SK-N-SH treated with all-trans-retinoic acid at 6 μM for 48 hours (cell line): ENCODE measurements at regions not wholly inside any gene's neighbourhood (a gene's known extent, or its start where the extent isn't known, plus 50 kb on each side); places are given as distances from the start of the nearest gene placed in this dataset.

Experiments
- ATAC-seq: fragments of 200-7000 bp; cut with Tn5 transposase; 3 replicates; pipeline ENCODE4 v1.9.1; 2020; ENCODE audit warnings: mild to moderate bottlenecking, moderate library complexity
- ARNTL ChIP-seq: fragments of 450-650 bp; formaldehyde crosslinking; IDR thresholded peaks from 2 replicates; pipeline ENCODE4 v1.5.0; 2020; ENCODE audit warnings: low read depth, mild to moderate bottlenecking, moderate library complexity, borderline replicate concordance
- BACH2 ChIP-seq: fragments of 250-450 bp; sonication (Bioruptor Pico); IDR thresholded peaks from 2 replicates; pipeline ENCODE4 v1.9.0; 2021; ENCODE audit warnings: mild to moderate bottlenecking, borderline replicate concordance
- ESRRG ChIP-seq: fragments of 250-450 bp; sonication (Bioruptor Pico); IDR thresholded peaks from 2 replicates; pipeline ENCODE4 v1.6.1; 2021; ENCODE audit warnings: mild to moderate bottlenecking
- GLIS3 ChIP-seq: fragments of 250-450 bp; sonication (Bioruptor Pico); IDR thresholded peaks from 2 replicates; pipeline ENCODE4 v1.5.0; 2020; ENCODE audit warnings: mild to moderate bottlenecking, moderate library complexity
- ISL1 ChIP-seq: fragments of 250-450 bp; sonication (Bioruptor Pico); IDR thresholded peaks from 2 replicates; pipeline ENCODE4 v2.1.2; 2022; ENCODE audit warnings: mild to moderate bottlenecking, moderate library complexity
- PPARA ChIP-seq: fragments of 250-450 bp; sonication (Bioruptor Pico); IDR thresholded peaks from 2 replicates; pipeline ENCODE4 v1.5.0; 2020; ENCODE audit warnings: mild to moderate bottlenecking, borderline replicate concordance
- RARB ChIP-seq: fragments of 250-450 bp; sonication (Bioruptor Pico); IDR thresholded peaks from 2 replicates; pipeline ENCODE4 v1.8.0; 2021; ENCODE audit warnings: mild to moderate bottlenecking, moderate library complexity
- SNAI2 ChIP-seq: fragments of 250-450 bp; sonication (Bioruptor Pico); IDR thresholded peaks from 2 replicates; pipeline ENCODE4 v1.5.0; 2020; ENCODE audit warnings: mild to moderate bottlenecking, moderate library complexity
- TCF4 ChIP-seq: fragments of 250-450 bp; sonication (Bioruptor Pico); IDR thresholded peaks from 2 replicates; pipeline ENCODE4 v1.8.0; 2021; ENCODE audit warnings: mild to moderate bottlenecking, moderate library complexity, borderline replicate concordance
- TOX ChIP-seq: fragments of 250-450 bp; sonication (Bioruptor Pico); IDR thresholded peaks from 2 replicates; pipeline ENCODE4 v1.8.0; 2021; ENCODE audit warnings: mild to moderate bottlenecking, moderate library complexity, borderline replicate concordance
- ZC3H10 ChIP-seq: fragments of 250-450 bp; sonication (Bioruptor Pico); IDR thresholded peaks from 2 replicates; pipeline ENCODE4 v1.5.1; 2021; ENCODE audit warnings: mild to moderate bottlenecking, moderate library complexity
- ZFP3 ChIP-seq: fragments of 250-450 bp; sonication (Bioruptor Pico); IDR thresholded peaks from 2 replicates; pipeline ENCODE4 v1.5.0; 2020; ENCODE audit warnings: mild to moderate bottlenecking, moderate library complexity
- ZNF565 ChIP-seq: fragments of 450-650 bp; formaldehyde crosslinking; conservative IDR thresholded peaks from 2 replicates; pipeline ENCODE4 v1.5.0; 2020; ENCODE audit warnings: low read depth, mild to moderate bottlenecking, moderate library complexity
- ZNF70 ChIP-seq: fragments of 450-650 bp; formaldehyde crosslinking; IDR thresholded peaks from 2 replicates; pipeline ENCODE4 v1.5.0; 2020; ENCODE audit warnings: mild to moderate bottlenecking, moderate library complexity
- ZNF8 ChIP-seq: fragments of 450-650 bp; formaldehyde crosslinking; IDR thresholded peaks from 2 replicates; pipeline ENCODE4 v1.5.0; 2020; ENCODE audit warnings: mild to moderate bottlenecking, moderate library complexity
- TF ChIP-seq, protein P1 (sequence below): fragments of 250-450 bp; sonication (Bioruptor Pico); IDR thresholded peaks from 2 replicates; pipeline ENCODE4 v1.5.1; 2021; ENCODE audit warnings: mild to moderate bottlenecking, moderate library complexity
- TF ChIP-seq, protein P2 (sequence below): fragments of 250-450 bp; sonication (Bioruptor Pico); IDR thresholded peaks from 2 replicates; pipeline ENCODE4 v1.8.0; 2021; ENCODE audit warnings: low read depth, mild to moderate bottlenecking, moderate library complexity, borderline replicate concordance
- TF ChIP-seq, protein P3 (sequence below): fragments of 250-450 bp; sonication (Bioruptor Pico); IDR thresholded peaks from 2 replicates; pipeline ENCODE4 v1.5.0; 2020; ENCODE audit warnings: mild to moderate bottlenecking, moderate library complexity
- TF ChIP-seq, protein P4 (sequence below): fragments of 250-450 bp; sonication (Bioruptor Pico); IDR thresholded peaks from 2 replicates; pipeline ENCODE4 v1.5.1; 2020; ENCODE audit warnings: low read depth, mild to moderate bottlenecking, moderate library complexity
- TF ChIP-seq, protein P5 (sequence below): fragments of 250-450 bp; sonication (Bioruptor Pico); IDR thresholded peaks from 2 replicates; pipeline ENCODE4 v1.8.0; 2020; ENCODE audit warnings: mild to moderate bottlenecking, moderate library complexity, borderline replicate concordance

DNA sequence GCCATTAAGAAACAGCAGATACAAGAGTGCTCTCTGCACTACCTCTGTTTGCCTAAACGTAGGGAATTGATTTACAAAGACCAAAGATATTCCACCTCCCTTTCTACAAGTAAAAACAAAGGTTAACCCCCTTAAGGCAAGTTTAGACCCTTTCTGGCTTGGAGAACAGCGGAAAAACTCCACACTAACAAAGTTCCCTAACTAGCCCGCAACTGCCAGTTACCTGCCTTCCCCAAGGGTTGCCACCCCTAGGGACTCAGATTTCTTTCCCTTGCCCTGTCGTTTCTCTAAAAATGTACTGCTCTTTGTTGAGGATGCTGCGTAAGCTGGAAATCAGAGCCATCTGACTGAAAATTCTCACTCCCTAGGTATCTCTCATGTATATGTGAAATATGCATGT, 627.5 kb upstream of the SOX11 start (continued):
- TF ChIP-seq, protein P1, sequence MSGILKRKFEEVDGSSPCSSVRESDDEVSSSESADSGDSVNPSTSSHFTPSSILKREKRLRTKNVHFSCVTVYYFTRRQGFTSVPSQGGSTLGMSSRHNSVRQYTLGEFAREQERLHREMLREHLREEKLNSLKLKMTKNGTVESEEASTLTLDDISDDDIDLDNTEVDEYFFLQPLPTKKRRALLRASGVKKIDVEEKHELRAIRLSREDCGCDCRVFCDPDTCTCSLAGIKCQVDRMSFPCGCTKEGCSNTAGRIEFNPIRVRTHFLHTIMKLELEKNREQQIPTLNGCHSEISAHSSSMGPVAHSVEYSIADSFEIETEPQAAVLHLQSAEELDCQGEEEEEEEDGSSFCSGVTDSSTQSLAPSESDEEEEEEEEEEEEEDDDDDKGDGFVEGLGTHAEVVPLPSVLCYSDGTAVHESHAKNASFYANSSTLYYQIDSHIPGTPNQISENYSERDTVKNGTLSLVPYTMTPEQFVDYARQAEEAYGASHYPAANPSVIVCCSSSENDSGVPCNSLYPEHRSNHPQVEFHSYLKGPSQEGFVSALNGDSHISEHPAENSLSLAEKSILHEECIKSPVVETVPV (CRISPR knock-in tag), result no peak
- TF ChIP-seq GLIS3 (CRISPR knock-in tag) (no peak), ESRRG (CRISPR knock-in tag) (no peak), RARB (no peak), ZNF565 (CRISPR knock-in tag) (no peak)
- TF ChIP-seq, protein P2, sequence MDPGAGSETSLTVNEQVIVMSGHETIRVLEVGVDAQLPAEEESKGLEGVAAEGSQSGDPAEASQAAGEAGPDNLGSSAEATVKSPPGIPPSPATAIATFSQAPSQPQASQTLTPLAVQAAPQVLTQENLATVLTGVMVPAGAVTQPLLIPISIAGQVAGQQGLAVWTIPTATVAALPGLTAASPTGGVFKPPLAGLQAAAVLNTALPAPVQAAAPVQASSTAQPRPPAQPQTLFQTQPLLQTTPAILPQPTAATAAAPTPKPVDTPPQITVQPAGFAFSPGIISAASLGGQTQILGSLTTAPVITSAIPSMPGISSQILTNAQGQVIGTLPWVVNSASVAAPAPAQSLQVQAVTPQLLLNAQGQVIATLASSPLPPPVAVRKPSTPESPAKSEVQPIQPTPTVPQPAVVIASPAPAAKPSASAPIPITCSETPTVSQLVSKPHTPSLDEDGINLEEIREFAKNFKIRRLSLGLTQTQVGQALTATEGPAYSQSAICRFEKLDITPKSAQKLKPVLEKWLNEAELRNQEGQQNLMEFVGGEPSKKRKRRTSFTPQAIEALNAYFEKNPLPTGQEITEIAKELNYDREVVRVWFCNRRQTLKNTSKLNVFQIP (CRISPR knock-in tag), result no peak

DNA sequence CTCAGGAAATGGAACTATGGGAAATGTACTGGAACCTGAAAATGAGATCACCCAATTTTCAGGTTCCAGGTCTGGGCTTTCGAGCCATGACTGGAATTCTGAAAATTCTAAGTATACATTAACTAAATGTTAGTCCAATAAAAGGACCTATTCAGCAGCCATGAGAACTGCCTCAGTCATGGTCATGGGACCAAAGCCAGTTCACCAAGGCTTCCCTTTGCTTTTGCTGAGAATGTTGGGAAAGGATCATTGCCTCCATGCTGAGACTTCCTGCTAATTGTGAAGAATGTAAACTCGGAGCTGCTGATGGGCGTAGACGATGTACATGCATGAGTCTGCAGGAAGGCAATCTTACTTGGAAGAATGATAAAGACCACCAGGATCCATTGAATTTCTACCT, 624.4 kb upstream of the SOX11 start:
- TF ChIP-seq GLIS3 (CRISPR knock-in tag), result no peak
- TF ChIP-seq, protein P3, sequence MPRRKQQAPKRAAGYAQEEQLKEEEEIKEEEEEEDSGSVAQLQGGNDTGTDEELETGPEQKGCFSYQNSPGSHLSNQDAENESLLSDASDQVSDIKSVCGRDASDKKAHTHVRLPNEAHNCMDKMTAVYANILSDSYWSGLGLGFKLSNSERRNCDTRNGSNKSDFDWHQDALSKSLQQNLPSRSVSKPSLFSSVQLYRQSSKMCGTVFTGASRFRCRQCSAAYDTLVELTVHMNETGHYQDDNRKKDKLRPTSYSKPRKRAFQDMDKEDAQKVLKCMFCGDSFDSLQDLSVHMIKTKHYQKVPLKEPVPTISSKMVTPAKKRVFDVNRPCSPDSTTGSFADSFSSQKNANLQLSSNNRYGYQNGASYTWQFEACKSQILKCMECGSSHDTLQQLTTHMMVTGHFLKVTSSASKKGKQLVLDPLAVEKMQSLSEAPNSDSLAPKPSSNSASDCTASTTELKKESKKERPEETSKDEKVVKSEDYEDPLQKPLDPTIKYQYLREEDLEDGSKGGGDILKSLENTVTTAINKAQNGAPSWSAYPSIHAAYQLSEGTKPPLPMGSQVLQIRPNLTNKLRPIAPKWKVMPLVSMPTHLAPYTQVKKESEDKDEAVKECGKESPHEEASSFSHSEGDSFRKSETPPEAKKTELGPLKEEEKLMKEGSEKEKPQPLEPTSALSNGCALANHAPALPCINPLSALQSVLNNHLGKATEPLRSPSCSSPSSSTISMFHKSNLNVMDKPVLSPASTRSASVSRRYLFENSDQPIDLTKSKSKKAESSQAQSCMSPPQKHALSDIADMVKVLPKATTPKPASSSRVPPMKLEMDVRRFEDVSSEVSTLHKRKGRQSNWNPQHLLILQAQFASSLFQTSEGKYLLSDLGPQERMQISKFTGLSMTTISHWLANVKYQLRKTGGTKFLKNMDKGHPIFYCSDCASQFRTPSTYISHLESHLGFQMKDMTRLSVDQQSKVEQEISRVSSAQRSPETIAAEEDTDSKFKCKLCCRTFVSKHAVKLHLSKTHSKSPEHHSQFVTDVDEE (CRISPR knock-in tag), result no peak
- TF ChIP-seq ARNTL (CRISPR knock-in tag), result no peak
- TF ChIP-seq, protein P2 (CRISPR knock-in tag), result no peak
- TF ChIP-seq ZNF8 (CRISPR knock-in tag), result no peak
- TF ChIP-seq, protein P4, sequence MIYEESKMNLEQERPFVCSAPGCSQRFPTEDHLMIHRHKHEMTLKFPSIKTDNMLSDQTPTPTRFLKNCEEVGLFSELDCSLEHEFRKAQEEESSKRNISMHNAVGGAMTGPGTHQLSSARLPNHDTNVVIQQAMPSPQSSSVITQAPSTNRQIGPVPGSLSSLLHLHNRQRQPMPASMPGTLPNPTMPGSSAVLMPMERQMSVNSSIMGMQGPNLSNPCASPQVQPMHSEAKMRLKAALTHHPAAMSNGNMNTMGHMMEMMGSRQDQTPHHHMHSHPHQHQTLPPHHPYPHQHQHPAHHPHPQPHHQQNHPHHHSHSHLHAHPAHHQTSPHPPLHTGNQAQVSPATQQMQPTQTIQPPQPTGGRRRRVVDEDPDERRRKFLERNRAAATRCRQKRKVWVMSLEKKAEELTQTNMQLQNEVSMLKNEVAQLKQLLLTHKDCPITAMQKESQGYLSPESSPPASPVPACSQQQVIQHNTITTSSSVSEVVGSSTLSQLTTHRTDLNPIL (CRISPR knock-in tag), result no peak
- no peak for TF ChIP-seq ISL1 (CRISPR knock-in tag)
- TF ChIP-seq, protein P5, sequence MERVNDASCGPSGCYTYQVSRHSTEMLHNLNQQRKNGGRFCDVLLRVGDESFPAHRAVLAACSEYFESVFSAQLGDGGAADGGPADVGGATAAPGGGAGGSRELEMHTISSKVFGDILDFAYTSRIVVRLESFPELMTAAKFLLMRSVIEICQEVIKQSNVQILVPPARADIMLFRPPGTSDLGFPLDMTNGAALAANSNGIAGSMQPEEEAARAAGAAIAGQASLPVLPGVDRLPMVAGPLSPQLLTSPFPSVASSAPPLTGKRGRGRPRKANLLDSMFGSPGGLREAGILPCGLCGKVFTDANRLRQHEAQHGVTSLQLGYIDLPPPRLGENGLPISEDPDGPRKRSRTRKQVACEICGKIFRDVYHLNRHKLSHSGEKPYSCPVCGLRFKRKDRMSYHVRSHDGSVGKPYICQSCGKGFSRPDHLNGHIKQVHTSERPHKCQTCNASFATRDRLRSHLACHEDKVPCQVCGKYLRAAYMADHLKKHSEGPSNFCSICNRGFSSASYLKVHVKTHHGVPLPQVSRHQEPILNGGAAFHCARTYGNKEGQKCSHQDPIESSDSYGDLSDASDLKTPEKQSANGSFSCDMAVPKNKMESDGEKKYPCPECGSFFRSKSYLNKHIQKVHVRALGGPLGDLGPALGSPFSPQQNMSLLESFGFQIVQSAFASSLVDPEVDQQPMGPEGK (CRISPR knock-in tag), result no peak
- no peak for ATAC-seq

DNA sequence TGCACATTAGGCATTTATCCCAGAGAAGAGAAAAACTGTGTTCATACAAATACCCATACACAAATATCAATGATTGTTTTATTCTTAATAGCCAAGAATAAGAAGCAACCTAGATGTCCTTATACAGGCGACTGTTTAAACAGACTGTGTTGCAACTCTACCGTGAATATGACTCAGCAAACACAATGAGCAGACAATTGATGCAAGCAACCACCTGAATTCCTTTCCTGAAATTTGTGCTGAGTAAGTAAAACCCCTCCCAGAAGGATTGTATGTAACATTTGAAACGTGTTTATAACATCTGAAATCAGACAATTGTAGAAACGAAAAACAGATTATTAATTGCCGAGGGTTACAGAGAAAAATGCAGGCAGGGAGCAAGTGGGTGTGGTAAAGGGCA, 621.9 kb upstream of the SOX11 start:
- TF ChIP-seq ARNTL (CRISPR knock-in tag) (no peak), ZC3H10 (CRISPR knock-in tag) (no peak), ZNF565 (CRISPR knock-in tag) (no peak), ZFP3 (CRISPR knock-in tag) (no peak), GLIS3 (CRISPR knock-in tag) (no peak), BACH2 (CRISPR knock-in tag) (no peak), ISL1 (CRISPR knock-in tag) (no peak)
- no peak for ATAC-seq

DNA sequence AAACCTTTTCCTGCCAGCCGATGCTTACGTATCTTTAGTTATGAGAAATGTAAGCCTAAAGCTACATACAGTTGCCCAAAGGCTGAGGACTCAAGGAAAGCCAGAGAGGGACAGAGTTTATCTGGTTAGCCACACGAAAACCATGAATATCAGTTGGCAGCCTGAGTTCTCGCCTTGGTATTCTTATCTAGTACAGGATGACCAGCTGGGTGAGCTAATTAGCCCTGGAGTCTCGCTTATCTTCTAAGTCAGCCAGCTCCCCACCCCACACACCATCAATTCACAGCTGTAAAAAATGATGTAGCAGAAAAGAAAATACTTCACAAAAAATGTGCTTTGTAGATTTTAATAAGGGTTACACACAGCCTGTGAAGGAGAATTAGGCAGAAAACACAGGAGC, 617.5 kb upstream of the SOX11 start:
- ATAC-seq, result no peak
- no peak for TF ChIP-seq ZFP3 (CRISPR knock-in tag)
- TF ChIP-seq SNAI2 (CRISPR knock-in tag), result no peak
- no peak for TF ChIP-seq ZNF8 (CRISPR knock-in tag)
- no peak for TF ChIP-seq ZNF565 (CRISPR knock-in tag)
- TF ChIP-seq, protein P2 (CRISPR knock-in tag), result no peak
- no peak for TF ChIP-seq ISL1 (CRISPR knock-in tag)
- TF ChIP-seq, protein P3 (CRISPR knock-in tag), result no peak
- TF ChIP-seq TCF4, result no peak
- no peak for TF ChIP-seq TOX (CRISPR knock-in tag)
- no peak for TF ChIP-seq PPARA (CRISPR knock-in tag)
- no peak for TF ChIP-seq ZNF70 (CRISPR knock-in tag)
